HG03571 (cell line): ENCODE measurements at regions not wholly inside any gene's neighbourhood (a gene's known extent, or its start where the extent isn't known, plus 50 kb on each side); places are given as distances from the start of the nearest gene placed in this dataset.
A peak's percentile ranks its signal among the peaks of the same experiment; 100 is the strongest.

Source experiments
- ATAC-seq: cut with Tn5 transposase; IDR thresholded peaks from one replicate; pipeline ENCODE4 v1.9.1; 2021; ENCODE audit not compliant: unreplicated experiment

- ATAC-seq: no peak
These were observed 129.9 kb downstream of the CDC42EP3 start for GRCh38 chr2:37541516-37541915.

DNA sequence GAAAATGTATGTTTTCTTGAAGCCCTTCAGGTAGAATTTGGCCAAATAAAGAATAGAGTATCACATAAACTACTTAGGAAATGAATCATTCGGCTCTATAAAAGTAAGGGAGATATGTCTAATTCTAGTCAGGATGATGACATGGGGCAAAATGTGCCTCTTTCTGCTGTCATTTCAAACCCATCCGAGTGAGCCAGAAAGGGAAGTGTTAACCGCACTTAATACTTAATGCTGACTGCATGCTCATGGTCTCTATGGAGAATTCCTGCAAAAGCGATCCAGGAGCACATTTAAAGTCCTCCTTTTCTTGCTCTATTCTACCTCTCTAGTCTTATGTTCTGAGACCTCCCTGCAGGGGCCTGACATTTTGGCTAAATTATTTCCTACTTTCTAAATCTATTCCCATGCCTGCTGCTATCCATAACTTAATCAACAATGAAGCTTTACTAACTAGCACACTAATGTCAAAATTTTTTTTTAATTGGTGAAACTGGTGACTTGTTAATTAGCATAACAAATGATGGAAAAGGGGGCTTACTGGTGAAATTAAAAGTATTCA, 127.4 kb downstream of the CDC42EP3 start:
- no peak for ATAC-seq

- ATAC-seq: no peak
These were observed 126.8 kb downstream of the CDC42EP3 start for GRCh38 chr2:37544591-37545031.

- no peak for ATAC-seq
These were observed 121.8 kb downstream of the CDC42EP3 start for GRCh38 chr2:37549598-37549997.

DNA sequence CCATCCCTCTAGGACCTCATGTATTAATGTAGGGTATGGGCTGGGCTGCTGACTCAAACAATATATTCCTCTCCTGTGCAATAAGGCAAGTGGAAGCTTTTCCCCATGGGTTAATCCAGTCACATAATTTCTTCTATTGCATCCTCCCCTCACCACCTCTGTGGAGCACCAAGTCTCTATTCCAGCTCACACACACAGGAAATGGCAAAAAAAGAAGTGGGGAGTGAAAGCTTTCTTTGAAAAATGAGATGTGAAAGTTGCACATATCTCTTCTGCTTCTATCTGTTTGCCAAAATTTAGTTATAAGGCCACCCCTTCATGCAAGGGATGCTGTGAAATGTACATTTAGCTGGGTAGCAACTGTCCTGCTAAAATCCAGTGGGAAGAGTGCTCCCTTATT, 121.3 kb downstream of the CDC42EP3 start:
- ATAC-seq: no peak

GRCh38 chr2:37551783-37552182, 119.7 kb downstream of the CDC42EP3 start:
- ATAC-seq: no peak

DNA sequence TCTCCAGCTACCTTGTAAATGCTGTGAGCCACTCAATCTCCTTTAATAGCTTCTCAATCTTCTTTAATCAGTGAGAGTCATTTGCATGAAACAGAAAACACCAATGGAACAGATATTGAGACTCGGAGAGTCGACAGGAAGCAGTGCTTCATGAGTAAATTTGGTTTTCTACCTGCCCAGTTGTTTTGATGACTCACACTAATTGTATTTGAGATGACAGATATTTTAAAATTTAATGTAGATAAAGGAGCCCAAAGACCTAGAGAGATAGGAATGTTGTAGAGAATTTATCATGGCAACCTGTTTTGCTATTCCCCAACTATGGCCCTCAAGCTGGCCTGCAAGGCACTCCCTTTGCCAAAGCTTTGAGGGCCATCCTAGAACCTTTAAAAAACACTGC, 119.1 kb downstream of the CDC42EP3 start:
- ATAC-seq: no peak

GRCh38 chr2:37553411-37554154, 117.9 kb downstream of the CDC42EP3 start:
- ATAC-seq: no peak

- no peak for ATAC-seq
These were observed 117.3 kb downstream of the CDC42EP3 start for GRCh38 chr2:37554155-37554510.

GRCh38 chr2:37554687-37555086, 116.8 kb downstream of the CDC42EP3 start:
- no peak for ATAC-seq

GRCh38 chr2:37555457-37555856, 116.0 kb downstream of the CDC42EP3 start:
- no peak for ATAC-seq

GRCh38 chr2:37556256-37556655, 115.2 kb downstream of the CDC42EP3 start:
- no peak for ATAC-seq

DNA sequence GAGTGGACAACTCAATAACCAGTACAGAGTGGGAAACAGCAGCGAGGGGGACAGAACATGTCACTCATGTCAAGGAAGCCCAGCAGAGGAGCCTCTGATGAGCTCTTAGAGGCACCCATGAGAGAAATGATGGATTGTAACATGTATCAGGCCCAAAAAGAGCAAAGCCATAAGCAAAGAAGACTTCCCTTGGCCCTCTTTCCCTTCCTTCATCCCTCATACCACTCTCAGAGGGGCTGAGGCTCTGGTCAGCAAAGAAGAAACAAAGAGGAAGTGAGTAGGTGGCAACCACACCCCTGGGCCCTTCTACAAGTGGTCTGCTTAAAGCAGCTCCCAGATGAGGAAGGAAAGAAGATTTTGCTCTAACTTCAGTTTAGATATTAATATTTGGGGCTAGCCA, 112.8 kb downstream of the CDC42EP3 start:
- ATAC-seq: peak; percentile 68

DNA sequence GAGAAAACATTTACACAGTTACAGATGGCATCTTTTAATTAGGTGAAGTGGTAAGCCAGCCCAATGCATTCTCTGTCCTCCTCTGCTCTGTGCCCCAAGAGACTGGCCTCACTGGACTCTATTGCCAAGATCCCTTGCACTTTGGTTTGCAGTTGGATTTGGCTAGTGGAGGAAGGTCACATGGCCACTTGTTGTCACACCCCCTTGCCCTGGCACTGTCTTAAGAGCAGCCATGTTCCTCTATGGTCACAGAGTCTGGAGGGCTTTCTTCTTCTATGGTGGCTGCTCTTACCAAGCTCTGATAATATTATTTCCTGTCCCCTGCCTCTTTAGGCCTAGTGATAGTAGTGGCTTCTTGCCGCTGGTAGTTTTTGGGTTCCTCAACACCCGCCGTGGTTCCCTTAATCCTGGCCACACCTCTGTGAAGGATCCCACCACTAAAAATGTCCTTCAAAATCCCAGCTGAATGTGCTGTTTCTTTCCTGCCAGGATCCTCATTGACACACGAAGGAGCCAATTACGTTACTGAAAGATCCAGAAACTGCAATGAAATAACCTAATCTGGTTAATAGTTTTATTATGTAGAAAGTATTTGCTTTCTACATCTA, 111.1 kb downstream of the CDC42EP3 start:
- ATAC-seq: no peak

- no peak for ATAC-seq
These were observed 110.4 kb downstream of the CDC42EP3 start for GRCh38 chr2:37560863-37561614.

GRCh38 chr2:37561615-37562569, 109.5 kb downstream of the CDC42EP3 start:
- peak; percentile 62 for ATAC-seq

DNA sequence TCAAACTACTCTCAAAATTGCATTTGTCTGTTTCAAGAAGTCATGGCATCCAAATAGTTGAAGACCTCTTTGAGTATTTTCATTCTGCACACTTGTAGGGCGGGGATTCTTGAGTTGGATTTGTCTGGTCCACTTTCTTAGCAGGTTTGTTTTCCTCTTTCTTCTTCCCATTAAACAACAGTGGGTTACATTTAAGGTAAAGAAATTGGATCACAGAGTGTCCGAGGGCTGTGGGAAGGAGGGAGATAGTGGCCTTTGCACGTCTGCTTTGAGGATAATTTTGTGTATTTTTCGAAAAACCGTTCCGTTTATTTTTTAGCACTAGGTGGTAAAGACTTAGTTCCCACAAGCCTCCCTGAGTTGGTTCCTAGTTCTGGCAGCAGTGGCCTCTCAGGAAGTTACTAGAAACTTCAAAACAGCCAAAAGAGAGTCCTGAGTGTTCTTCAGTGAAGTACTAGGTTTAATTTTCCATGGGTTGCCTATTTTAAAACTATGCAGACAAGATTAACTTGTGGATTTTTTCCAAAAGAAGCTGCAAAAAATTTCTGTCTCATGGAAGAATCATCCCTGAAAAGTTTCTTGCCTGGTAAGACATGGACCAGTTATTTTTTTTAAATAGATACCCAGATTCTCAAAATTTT, 107.9 kb downstream of the CDC42EP3 start:
- ATAC-seq: no peak

GRCh38 chr2:37564356-37564755, 107.1 kb downstream of the CDC42EP3 start:
- ATAC-seq: no peak

- no peak for ATAC-seq
These were observed 104.9 kb downstream of the CDC42EP3 start for GRCh38 chr2:37566517-37566981.

DNA sequence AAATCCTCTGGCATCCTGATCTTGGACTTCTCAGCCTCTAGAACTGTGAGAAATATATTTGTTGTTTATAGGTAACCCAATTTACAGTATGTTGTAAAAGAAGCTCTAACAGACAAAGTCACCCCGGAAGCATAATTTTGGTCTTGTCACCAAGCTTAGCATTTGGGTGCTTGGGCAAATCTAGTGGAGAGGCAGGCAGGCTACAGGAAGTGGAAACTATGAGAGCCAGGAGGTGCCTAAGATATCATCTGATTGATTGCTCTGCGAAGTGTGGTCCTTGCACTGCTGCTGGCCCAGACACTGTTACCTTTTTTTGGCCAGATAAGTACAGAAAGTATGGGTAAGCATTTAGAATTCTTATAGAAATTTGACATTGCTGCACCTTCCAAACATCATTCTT, 102.9 kb downstream of the CDC42EP3 start:
- no peak for ATAC-seq
